HEK293 (cell line): ENCODE measurements at regions not wholly inside any gene's neighbourhood (a gene's known extent, or its start where the extent isn't known, plus 50 kb on each side); places are given as distances from the start of the nearest gene placed in this dataset.

ENCODE experiments used
- CTCF ChIA-PET: fragments of 350-600 bp; formaldehyde crosslinking; extraction: SDS; loops from one replicate; lab custom pipeline; 2021; ENCODE audit warnings: antibody characterized with exemption; lab: Yijun Ruan, JAX
- POLR2A ChIA-PET: fragments of 300-600 bp; formaldehyde crosslinking; extraction: SDS; loops from one replicate; lab custom pipeline; 2020; ENCODE audit warnings: antibody characterized with exemption, inconsistent platforms; lab: Yijun Ruan, JAX
- H3K27ac ChIP-seq: fragments of 200-500 bp; sonication (Bioruptor generic); 2 replicates; pipeline ENCODE4 v1.5.1; 2014; ENCODE audit warnings: low read depth, low read length, control low read depth, inconsistent platforms; ENCODE audit errors: extremely low read depth
- H3K36me3 ChIP-seq, 2 experiments: fragments of 200-500 bp in 1 of 2; sonication (Bioruptor generic) in 1 of 2; 1 replicate in 1 of 2; 2 replicates in 1 of 2; pipeline ENCODE4 v1.5.1; 2014 to 2017; ENCODE audit warnings: inconsistent platforms in 2 of 2, low read length in 2 of 2; ENCODE audit not compliant: control insufficient read depth in 2 of 2, insufficient read depth in 1 of 2
- H3K4me1 ChIP-seq: fragments of 200-500 bp; sonication (Bioruptor generic); 2 replicates; pipeline ENCODE4 v1.5.1; 2014; ENCODE audit warnings: mild to moderate bottlenecking, low read length, inconsistent platforms; ENCODE audit not compliant: control insufficient read depth, insufficient read depth
- H3K4me3 ChIP-seq: 2 replicates; pipeline ENCODE4 v1.5.1; 2011; ENCODE audit warnings: low read depth, mild to moderate bottlenecking, control low read depth, low read length, moderate library complexity
- H3K9me3 ChIP-seq: fragments of 200-500 bp; sonication (Bioruptor generic); 2 replicates; pipeline ENCODE4 v1.5.1; 2014; ENCODE audit warnings: low read depth, low read length, inconsistent platforms; ENCODE audit not compliant: control insufficient read depth, insufficient read depth
- GLI2 ChIP-seq: fragments of 450-650 bp; formaldehyde crosslinking; IDR thresholded peaks from 2 replicates; pipeline ENCODE4; 2017; ENCODE audit warnings: missing biosample characterization, missing genetic modification characterization, low read depth, borderline replicate concordance
- HOXA7 ChIP-seq: sonication (generic); formaldehyde crosslinking; IDR thresholded peaks from 2 replicates; pipeline ENCODE4 v1.8.1; 2022; ENCODE audit warnings: missing genetic modification reagents, borderline replicate concordance
- KLF10 ChIP-seq: fragments of 450-650 bp; IDR thresholded peaks from 2 replicates; pipeline ENCODE4 v1.5.1; 2018; ENCODE audit warnings: missing biosample characterization, mild to moderate bottlenecking, missing genetic modification characterization
- RBAK ChIP-seq: fragments of 450-650 bp; formaldehyde crosslinking; IDR thresholded peaks from 2 replicates; pipeline ENCODE4 v1.5.1; 2016; ENCODE audit warnings: missing biosample characterization, missing genetic modification characterization
- SALL2 ChIP-seq: fragments of 450-650 bp; formaldehyde crosslinking; IDR thresholded peaks from 2 replicates; pipeline ENCODE4 v1.5.0; 2017; ENCODE audit warnings: missing biosample characterization, mild to moderate bottlenecking, missing genetic modification characterization, borderline replicate concordance
- SETDB1 ChIP-seq: IDR thresholded peaks from one replicate; pipeline ENCODE4 v1.6.1; 2017; ENCODE audit warnings: mild to moderate bottlenecking, low read length, moderate library complexity, mixed read lengths; ENCODE audit not compliant: insufficient read length
- ZBTB48 ChIP-seq: fragments of 450-650 bp; formaldehyde crosslinking; IDR thresholded peaks from 2 replicates; pipeline ENCODE4 v1.5.1; 2016; ENCODE audit warnings: missing biosample characterization, missing genetic modification characterization
- ZFP41 ChIP-seq: fragments of 450-650 bp; formaldehyde crosslinking; IDR thresholded peaks from 2 replicates; pipeline ENCODE4 v1.5.1; 2016; ENCODE audit warnings: missing biosample characterization, missing genetic modification characterization, borderline replicate concordance
- ZNF112 ChIP-seq: fragments of 450-650 bp; formaldehyde crosslinking; IDR thresholded peaks from 2 replicates; pipeline ENCODE4 v1.5.0; 2017; ENCODE audit warnings: missing biosample characterization, missing genetic modification characterization
- ZNF132 ChIP-seq: fragments of 450-650 bp; formaldehyde crosslinking; IDR thresholded peaks from 2 replicates; pipeline ENCODE4 v1.5.1; 2017; ENCODE audit warnings: missing biosample characterization, missing genetic modification characterization, borderline replicate concordance
- ZNF174 ChIP-seq: fragments of 450-650 bp; formaldehyde crosslinking; IDR thresholded peaks from 2 replicates; pipeline ENCODE4 v1.5.0; 2017; ENCODE audit warnings: missing biosample characterization, mild to moderate bottlenecking, missing genetic modification characterization
- ZNF184 ChIP-seq: fragments of 450-650 bp; IDR thresholded peaks from 2 replicates; pipeline ENCODE4 v1.5.1; 2018; ENCODE audit warnings: missing biosample characterization, mild to moderate bottlenecking, missing genetic modification characterization
- ZNF2 ChIP-seq: fragments of 450-650 bp; formaldehyde crosslinking; IDR thresholded peaks from 2 replicates; pipeline ENCODE4 v1.5.1; 2016; ENCODE audit warnings: missing biosample characterization, missing genetic modification characterization
- ZNF221 ChIP-seq: fragments of 450-650 bp; formaldehyde crosslinking; IDR thresholded peaks from 2 replicates; pipeline ENCODE4 v1.5.1; 2017; ENCODE audit warnings: missing biosample characterization, missing genetic modification characterization, borderline replicate concordance
- ZNF223 ChIP-seq: fragments of 450-650 bp; formaldehyde crosslinking; IDR thresholded peaks from 2 replicates; pipeline ENCODE4 v1.5.1; 2016; ENCODE audit warnings: missing biosample characterization, missing genetic modification characterization
- ZNF311 ChIP-seq: fragments of 450-650 bp; formaldehyde crosslinking; IDR thresholded peaks from 2 replicates; pipeline ENCODE4 v1.5.1; 2017; ENCODE audit warnings: missing biosample characterization, missing genetic modification characterization, borderline replicate concordance
- ZNF341 ChIP-seq: fragments of 450-650 bp; formaldehyde crosslinking; IDR thresholded peaks from 2 replicates; pipeline ENCODE4; 2016; ENCODE audit warnings: low read depth, missing biosample characterization, missing genetic modification characterization
- ZNF529 ChIP-seq: fragments of 450-650 bp; formaldehyde crosslinking; IDR thresholded peaks from 2 replicates; pipeline ENCODE4 v1.5.1; 2017; ENCODE audit warnings: missing genetic modification characterization, missing biosample characterization; ENCODE audit not compliant: insufficient replicate concordance
- ZNF530 ChIP-seq: fragments of 450-650 bp; formaldehyde crosslinking; IDR thresholded peaks from 2 replicates; pipeline ENCODE4 v1.5.1; 2016; ENCODE audit warnings: low read depth, missing biosample characterization, missing genetic modification characterization
- ZNF544 ChIP-seq: fragments of 450-650 bp; formaldehyde crosslinking; IDR thresholded peaks from 2 replicates; pipeline ENCODE4 v1.5.0; 2017; ENCODE audit warnings: missing biosample characterization, missing genetic modification characterization
- ZNF558 ChIP-seq: fragments of 450-650 bp; formaldehyde crosslinking; IDR thresholded peaks from 2 replicates; pipeline ENCODE4 v1.5.1; 2016; ENCODE audit warnings: missing biosample characterization, missing genetic modification characterization
- ZNF701 ChIP-seq: fragments of 450-650 bp; formaldehyde crosslinking; IDR thresholded peaks from 2 replicates; pipeline ENCODE4 v1.5.1; 2016; ENCODE audit warnings: missing biosample characterization, missing genetic modification characterization
- ZNF776 ChIP-seq: fragments of 450-650 bp; formaldehyde crosslinking; IDR thresholded peaks from 2 replicates; pipeline ENCODE4 v1.5.0; 2017; ENCODE audit warnings: missing biosample characterization, missing genetic modification characterization, borderline replicate concordance
- TF ChIP-seq, protein P1 (sequence below): fragments of 450-650 bp; formaldehyde crosslinking; IDR thresholded peaks from 2 replicates; pipeline ENCODE4 v1.5.1; 2016; ENCODE audit warnings: missing biosample characterization, missing genetic modification characterization
- TF ChIP-seq, protein P2 (sequence below): fragments of 450-650 bp; formaldehyde crosslinking; IDR thresholded peaks from 2 replicates; pipeline ENCODE4 v1.5.1; 2016; ENCODE audit warnings: missing biosample characterization, missing genetic modification characterization
- TF ChIP-seq, protein P3 (sequence below): fragments of 450-650 bp; formaldehyde crosslinking; IDR thresholded peaks from 2 replicates; pipeline ENCODE4 v1.5.1; 2017; ENCODE audit warnings: missing biosample characterization, missing genetic modification characterization

DNA sequence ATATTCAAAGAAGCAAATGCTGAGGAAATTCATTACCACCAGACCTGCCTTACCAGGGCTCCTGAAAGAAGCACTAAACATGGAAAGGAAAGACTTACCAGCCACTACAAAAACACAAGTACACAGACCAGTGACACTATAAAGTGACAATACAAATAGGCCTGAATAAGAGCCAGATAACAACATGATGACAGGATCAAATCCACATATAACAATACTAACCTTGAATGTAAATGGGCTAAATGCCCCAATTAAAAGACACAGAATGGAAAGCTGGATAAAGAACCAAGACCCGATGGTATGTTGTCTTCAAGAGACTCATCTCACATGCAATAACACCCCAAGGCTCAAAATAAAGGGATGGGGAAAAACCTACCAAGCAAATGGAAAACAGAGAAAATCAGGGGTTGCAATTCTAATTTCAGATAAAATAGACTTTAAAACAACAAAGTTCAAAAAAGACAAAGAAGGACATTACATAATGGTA is 353.4 kb downstream of the LNPK start:
- H3K4me1 ChIP-seq = no peaks in the 10 kb centered on the region
- peak; percentile 90 for TF ChIP-seq SETDB1
- no peak for TF ChIP-seq GLI2
- TF ChIP-seq ZNF529 (tag by site-specific recombination) = peak; percentile 83
- TF ChIP-seq ZNF558 (tag by site-specific recombination) = peak; percentile 93
- H3K4me3 ChIP-seq = no peak overlapping the region
- ChIA-PET POLR2A (no interaction called here), CTCF (interaction anchor here (0.6 to 0.7 kb wide), 2 partner anchors 37 to 66 kb away, joined by 3 to 4 read pairs; no protein-coding TSS in a partner anchor)
- no peaks in the 10 kb centered on the region for H3K9me3 ChIP-seq
- H3K27ac ChIP-seq = no peak overlapping the region
- H3K36me3 ChIP-seq = peaks cover 0 to 11% of the 10 kb centered on the region in 2 experiments; a peak in 1 of 3 replicates

DNA sequence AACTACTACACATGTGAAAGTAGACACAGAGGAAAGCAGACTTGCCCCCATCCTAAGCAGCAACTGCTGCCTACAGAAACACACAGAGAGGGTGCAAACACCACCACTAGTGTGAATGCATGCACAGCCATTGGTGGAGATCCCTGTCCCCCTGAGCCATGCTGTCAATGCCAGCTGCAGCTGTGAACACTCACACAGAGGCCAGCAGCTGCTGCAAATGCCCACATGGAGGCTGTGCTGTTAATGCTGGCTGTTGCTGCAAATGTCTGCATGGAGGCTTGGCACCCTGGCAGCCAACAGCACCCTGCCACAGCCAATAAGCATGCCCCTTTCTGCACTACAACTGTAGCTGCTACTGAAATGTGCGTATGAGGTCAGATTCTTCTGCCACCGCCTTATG is 355.0 kb downstream of the LNPK start:
- Histone ChIP-seq H3K4me3 (no peak overlapping the region), H3K9me3 (no peaks in the 10 kb centered on the region), H3K27ac (no peak overlapping the region), H3K4me1 (no peaks in the 10 kb centered on the region), H3K36me3 (peaks cover 0 to 11% of the 10 kb centered on the region in 2 experiments; a peak in 1 of 3 replicates)
- POLR2A ChIA-PET = no interaction called here
- no peak for TF ChIP-seq ZNF341 (tag by site-specific recombination)
- no peak for TF ChIP-seq ZNF776
- TF ChIP-seq ZNF112 (tag by site-specific recombination) = no peak
- no peak for TF ChIP-seq ZFP41 (tag by site-specific recombination)
- TF ChIP-seq HOXA7 (CRISPR knock-in tag) = no peak
- no peak for TF ChIP-seq ZNF174 (tag by site-specific recombination)
- no peak for TF ChIP-seq ZNF223 (tag by site-specific recombination)
- no peak for TF ChIP-seq ZNF701 (tag by site-specific recombination)
- TF ChIP-seq SALL2 (tag by site-specific recombination) = no peak
- CTCF ChIA-PET = no interaction called here

DNA sequence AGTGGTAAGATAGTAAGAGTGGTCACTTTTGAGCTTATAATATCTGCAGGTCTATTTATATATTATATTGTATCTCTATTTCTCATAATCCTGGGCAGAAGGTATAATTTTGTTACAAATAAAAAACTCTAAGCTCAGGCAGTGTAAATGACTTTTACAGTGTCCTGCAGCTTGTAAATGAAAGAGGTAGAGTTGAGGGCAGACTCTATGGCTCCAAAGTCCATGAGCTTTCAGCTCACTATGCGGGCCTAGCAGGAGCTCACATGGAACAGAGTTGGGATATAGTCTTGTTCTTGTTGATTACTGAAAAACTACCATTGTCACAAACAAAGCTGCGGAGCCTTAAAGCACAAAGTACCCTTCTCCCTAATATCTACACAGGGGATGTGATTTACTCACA is 361.4 kb downstream of the LNPK start:
- POLR2A ChIA-PET = interaction anchor here (1.1 kb wide), 1 partner anchor 20 kb away, joined by 3 read pairs; no protein-coding TSS in a partner anchor
- TF ChIP-seq ZNF2 (tag by site-specific recombination) = no peak
- TF ChIP-seq ZNF530 = no peak
- TF ChIP-seq ZNF311 = no peak
- no peak for TF ChIP-seq RBAK (tag by site-specific recombination)
- no peak for TF ChIP-seq ZNF544 (tag by site-specific recombination)
- TF ChIP-seq ZNF132 (tag by site-specific recombination) = no peak
- no peak for TF ChIP-seq KLF10 (tag by site-specific recombination)
- TF ChIP-seq, protein P1, sequence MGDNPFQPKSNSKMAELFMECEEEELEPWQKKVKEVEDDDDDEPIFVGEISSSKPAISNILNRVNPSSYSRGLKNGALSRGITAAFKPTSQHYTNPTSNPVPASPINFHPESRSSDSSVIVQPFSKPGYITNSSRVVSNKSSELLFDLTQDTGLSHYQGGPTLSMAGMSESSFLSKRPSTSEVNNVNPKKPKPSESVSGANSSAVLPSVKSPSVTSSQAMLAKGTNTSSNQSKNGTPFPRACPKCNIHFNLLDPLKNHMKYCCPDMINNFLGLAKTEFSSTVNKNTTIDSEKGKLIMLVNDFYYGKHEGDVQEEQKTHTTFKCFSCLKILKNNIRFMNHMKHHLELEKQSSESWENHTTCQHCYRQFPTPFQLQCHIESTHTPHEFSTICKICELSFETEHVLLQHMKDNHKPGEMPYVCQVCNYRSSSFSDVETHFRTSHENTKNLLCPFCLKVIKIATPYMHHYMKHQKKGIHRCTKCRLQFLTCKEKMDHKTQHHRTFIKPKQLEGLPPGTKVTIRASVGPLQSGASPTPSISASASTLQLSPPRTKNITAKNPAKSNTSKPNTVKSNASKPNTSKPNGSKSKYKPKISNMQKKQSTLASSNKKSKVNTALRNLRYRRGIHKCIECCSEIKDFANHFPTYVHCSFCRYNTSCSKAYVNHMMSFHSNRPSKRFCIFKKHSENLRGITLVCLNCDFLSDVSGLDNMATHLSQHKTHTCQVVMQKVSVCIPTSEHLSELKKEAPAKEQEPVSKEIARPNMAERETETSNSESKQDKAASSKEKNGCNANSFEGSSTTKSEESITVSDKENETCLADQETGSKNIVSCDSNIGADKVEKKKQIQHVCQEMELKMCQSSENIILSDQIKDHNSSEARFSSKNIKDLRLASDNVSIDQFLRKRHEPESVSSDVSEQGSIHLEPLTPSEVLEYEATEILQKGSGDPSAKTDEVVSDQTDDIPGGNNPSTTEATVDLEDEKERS (tag by site-specific recombination) = no peak
- no peak for TF ChIP-seq ZNF221 (tag by site-specific recombination)
- TF ChIP-seq, protein P2, sequence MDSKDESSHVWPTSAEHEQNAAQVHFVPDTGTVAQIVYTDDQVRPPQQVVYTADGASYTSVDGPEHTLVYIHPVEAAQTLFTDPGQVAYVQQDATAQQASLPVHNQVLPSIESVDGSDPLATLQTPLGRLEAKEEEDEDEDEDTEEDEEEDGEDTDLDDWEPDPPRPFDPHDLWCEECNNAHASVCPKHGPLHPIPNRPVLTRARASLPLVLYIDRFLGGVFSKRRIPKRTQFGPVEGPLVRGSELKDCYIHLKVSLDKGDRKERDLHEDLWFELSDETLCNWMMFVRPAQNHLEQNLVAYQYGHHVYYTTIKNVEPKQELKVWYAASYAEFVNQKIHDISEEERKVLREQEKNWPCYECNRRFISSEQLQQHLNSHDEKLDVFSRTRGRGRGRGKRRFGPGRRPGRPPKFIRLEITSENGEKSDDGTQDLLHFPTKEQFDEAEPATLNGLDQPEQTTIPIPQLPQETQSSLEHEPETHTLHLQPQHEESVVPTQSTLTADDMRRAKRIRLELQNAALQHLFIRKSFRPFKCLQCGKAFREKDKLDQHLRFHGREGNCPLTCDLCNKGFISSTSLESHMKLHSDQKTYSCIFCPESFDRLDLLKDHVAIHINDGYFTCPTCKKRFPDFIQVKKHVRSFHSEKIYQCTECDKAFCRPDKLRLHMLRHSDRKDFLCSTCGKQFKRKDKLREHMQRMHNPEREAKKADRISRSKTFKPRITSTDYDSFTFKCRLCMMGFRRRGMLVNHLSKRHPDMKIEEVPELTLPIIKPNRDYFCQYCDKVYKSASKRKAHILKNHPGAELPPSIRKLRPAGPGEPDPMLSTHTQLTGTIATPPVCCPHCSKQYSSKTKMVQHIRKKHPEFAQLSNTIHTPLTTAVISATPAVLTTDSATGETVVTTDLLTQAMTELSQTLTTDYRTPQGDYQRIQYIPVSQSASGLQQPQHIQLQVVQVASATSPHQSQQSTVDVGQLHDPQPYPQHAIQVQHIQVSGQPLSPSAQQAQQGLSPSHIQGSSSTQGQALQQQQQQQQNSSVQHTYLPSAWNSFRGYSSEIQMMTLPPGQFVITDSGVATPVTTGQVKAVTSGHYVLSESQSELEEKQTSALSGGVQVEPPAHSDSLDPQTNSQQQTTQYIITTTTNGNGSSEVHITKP (tag by site-specific recombination) = no peak
- TF ChIP-seq, protein P3, sequence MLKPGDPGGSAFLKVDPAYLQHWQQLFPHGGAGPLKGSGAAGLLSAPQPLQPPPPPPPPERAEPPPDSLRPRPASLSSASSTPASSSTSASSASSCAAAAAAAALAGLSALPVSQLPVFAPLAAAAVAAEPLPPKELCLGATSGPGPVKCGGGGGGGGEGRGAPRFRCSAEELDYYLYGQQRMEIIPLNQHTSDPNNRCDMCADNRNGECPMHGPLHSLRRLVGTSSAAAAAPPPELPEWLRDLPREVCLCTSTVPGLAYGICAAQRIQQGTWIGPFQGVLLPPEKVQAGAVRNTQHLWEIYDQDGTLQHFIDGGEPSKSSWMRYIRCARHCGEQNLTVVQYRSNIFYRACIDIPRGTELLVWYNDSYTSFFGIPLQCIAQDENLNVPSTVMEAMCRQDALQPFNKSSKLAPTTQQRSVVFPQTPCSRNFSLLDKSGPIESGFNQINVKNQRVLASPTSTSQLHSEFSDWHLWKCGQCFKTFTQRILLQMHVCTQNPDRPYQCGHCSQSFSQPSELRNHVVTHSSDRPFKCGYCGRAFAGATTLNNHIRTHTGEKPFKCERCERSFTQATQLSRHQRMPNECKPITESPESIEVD = no peak
- no peak for TF ChIP-seq ZNF184 (tag by site-specific recombination)
- no peak for TF ChIP-seq ZBTB48 (tag by site-specific recombination)
- TF ChIP-seq, all 188 proteins: peak for 0
- Histone ChIP-seq H3K9me3 (no peaks in the 10 kb centered on the region), H3K27ac (no peak overlapping the region), H3K36me3 (no peaks in the 10 kb centered on the region), H3K4me3 (no peak overlapping the region), H3K4me1 (no peaks in the 10 kb centered on the region)
- CTCF ChIA-PET = no interaction called here
